HepG2 (cell line): ENCODE measurements at regions not wholly inside any gene's neighbourhood (a gene's known extent, or its start where the extent isn't known, plus 50 kb on each side); places are given as distances from the start of the nearest gene placed in this dataset.

Experiments used
- IRF2 ChIP-seq: IDR thresholded peaks from 2 replicates; pipeline ENCODE4 v1.6.1; 2018; ENCODE audit warnings: missing genetic modification reagents, missing compliant biosample characterization
- NR1H2 ChIP-seq: sonication (generic); formaldehyde crosslinking; IDR thresholded peaks from 2 replicates; pipeline ENCODE4 v1.8.1; 2022; ENCODE audit warnings: low read depth, missing genetic modification reagents, borderline replicate concordance
- SPEN ChIP-seq: sonication (generic); formaldehyde crosslinking; IDR thresholded peaks from 2 replicates; pipeline ENCODE4 v1.5.1; 2020; ENCODE audit warnings: low read depth, mild to moderate bottlenecking, missing genetic modification reagents
- SRSF1 ChIP-seq: fragments of 200-400 bp; formaldehyde crosslinking; optimal IDR thresholded peaks from 2 replicates; pipeline ENCODE3; 2017; ENCODE audit warnings: mild to moderate bottlenecking, low read depth, low read length, moderate library complexity
- TP53 ChIP-seq: sonication (generic); formaldehyde crosslinking; conservative IDR thresholded peaks from 2 replicates; pipeline ENCODE4 v1.4.0; 2020; ENCODE audit warnings: missing genetic modification reagents
- ZBTB21 ChIP-seq: sonication (generic); formaldehyde crosslinking; IDR thresholded peaks from 2 replicates; pipeline ENCODE4 v1.4.0; 2020; ENCODE audit warnings: missing genetic modification reagents
- ZNF331 ChIP-seq: sonication (generic); formaldehyde crosslinking; IDR thresholded peaks from 2 replicates; pipeline ENCODE4 v1.4.0; 2020; ENCODE audit warnings: missing genetic modification reagents
- TF ChIP-seq, protein P1 (sequence below): IDR thresholded peaks from 2 replicates; pipeline ENCODE4 v1.4.0; 2020; ENCODE audit warnings: mild to moderate bottlenecking, missing genetic modification reagents
- TF ChIP-seq, protein P2 (sequence below): sonication (generic); formaldehyde crosslinking; IDR thresholded peaks from 2 replicates; pipeline ENCODE4 v1.5.1; 2020; ENCODE audit warnings: missing genetic modification reagents, mild to moderate bottlenecking, borderline replicate concordance
- TF ChIP-seq, protein P3 (sequence below): sonication (generic); formaldehyde crosslinking; IDR thresholded peaks from 2 replicates; pipeline ENCODE4 v1.9.0; 2021; ENCODE audit warnings: missing genetic modification reagents, borderline replicate concordance
- TF ChIP-seq, protein P4 (sequence below): sonication (generic); formaldehyde crosslinking; IDR thresholded peaks from 2 replicates; pipeline ENCODE4 v1.4.0; 2020; ENCODE audit warnings: missing genetic modification reagents, borderline replicate concordance
- TF ChIP-seq, protein P5 (sequence below): sonication (generic); formaldehyde crosslinking; IDR thresholded peaks from 2 replicates; pipeline ENCODE4 v1.5.1; 2020; ENCODE audit warnings: mild to moderate bottlenecking, moderate library complexity, missing genetic modification reagents
- TF ChIP-seq, protein P6 (sequence below): sonication (generic); formaldehyde crosslinking; IDR thresholded peaks from 2 replicates; pipeline ENCODE4 v1.5.1; 2020; ENCODE audit warnings: mild to moderate bottlenecking, missing genetic modification reagents, moderate library complexity

DNA sequence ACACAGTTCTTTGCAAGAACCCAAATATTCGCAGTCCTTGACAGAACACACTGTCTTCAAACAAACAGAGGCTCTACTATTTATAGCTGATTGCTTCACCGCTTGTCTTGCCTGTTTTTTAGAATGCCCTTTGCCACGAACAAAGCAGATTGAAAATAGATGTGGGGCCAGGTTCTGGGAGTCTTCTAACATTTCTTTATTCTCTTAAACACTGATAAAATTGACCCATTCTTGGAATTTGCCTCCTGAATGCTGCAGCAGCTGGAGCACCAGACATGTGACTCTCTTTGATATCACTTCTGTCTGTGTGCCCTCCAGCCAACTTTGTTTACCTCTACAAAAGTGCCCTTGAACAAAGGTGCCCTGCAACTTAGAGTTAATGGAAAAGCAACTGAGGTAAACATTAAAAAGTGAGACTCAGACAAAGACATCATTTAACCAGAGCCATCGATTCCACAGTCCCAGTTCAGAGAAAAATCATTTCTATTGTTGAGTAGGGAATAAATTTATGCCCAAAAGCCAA lies 64.2 kb upstream of the SPP1 start (continued):
- TF ChIP-seq, protein P1, sequence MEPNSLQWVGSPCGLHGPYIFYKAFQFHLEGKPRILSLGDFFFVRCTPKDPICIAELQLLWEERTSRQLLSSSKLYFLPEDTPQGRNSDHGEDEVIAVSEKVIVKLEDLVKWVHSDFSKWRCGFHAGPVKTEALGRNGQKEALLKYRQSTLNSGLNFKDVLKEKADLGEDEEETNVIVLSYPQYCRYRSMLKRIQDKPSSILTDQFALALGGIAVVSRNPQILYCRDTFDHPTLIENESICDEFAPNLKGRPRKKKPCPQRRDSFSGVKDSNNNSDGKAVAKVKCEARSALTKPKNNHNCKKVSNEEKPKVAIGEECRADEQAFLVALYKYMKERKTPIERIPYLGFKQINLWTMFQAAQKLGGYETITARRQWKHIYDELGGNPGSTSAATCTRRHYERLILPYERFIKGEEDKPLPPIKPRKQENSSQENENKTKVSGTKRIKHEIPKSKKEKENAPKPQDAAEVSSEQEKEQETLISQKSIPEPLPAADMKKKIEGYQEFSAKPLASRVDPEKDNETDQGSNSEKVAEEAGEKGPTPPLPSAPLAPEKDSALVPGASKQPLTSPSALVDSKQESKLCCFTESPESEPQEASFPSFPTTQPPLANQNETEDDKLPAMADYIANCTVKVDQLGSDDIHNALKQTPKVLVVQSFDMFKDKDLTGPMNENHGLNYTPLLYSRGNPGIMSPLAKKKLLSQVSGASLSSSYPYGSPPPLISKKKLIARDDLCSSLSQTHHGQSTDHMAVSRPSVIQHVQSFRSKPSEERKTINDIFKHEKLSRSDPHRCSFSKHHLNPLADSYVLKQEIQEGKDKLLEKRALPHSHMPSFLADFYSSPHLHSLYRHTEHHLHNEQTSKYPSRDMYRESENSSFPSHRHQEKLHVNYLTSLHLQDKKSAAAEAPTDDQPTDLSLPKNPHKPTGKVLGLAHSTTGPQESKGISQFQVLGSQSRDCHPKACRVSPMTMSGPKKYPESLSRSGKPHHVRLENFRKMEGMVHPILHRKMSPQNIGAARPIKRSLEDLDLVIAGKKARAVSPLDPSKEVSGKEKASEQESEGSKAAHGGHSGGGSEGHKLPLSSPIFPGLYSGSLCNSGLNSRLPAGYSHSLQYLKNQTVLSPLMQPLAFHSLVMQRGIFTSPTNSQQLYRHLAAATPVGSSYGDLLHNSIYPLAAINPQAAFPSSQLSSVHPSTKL: peak; percentile 96
- TF ChIP-seq, protein P2, sequence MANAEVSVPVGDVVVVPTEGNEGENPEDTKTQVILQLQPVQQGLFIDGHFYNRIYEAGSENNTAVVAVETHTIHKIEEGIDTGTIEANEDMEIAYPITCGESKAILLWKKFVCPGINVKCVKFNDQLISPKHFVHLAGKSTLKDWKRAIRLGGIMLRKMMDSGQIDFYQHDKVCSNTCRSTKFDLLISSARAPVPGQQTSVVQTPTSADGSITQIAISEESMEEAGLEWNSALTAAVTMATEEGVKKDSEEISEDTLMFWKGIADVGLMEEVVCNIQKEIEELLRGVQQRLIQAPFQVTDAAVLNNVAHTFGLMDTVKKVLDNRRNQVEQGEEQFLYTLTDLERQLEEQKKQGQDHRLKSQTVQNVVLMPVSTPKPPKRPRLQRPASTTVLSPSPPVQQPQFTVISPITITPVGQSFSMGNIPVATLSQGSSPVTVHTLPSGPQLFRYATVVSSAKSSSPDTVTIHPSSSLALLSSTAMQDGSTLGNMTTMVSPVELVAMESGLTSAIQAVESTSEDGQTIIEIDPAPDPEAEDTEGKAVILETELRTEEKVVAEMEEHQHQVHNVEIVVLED (CRISPR knock-in tag): no peak
- no peak; the same call in 1 of the 2 replicates for TF ChIP-seq ZNF331 (CRISPR knock-in tag)
- TF ChIP-seq, protein P3, sequence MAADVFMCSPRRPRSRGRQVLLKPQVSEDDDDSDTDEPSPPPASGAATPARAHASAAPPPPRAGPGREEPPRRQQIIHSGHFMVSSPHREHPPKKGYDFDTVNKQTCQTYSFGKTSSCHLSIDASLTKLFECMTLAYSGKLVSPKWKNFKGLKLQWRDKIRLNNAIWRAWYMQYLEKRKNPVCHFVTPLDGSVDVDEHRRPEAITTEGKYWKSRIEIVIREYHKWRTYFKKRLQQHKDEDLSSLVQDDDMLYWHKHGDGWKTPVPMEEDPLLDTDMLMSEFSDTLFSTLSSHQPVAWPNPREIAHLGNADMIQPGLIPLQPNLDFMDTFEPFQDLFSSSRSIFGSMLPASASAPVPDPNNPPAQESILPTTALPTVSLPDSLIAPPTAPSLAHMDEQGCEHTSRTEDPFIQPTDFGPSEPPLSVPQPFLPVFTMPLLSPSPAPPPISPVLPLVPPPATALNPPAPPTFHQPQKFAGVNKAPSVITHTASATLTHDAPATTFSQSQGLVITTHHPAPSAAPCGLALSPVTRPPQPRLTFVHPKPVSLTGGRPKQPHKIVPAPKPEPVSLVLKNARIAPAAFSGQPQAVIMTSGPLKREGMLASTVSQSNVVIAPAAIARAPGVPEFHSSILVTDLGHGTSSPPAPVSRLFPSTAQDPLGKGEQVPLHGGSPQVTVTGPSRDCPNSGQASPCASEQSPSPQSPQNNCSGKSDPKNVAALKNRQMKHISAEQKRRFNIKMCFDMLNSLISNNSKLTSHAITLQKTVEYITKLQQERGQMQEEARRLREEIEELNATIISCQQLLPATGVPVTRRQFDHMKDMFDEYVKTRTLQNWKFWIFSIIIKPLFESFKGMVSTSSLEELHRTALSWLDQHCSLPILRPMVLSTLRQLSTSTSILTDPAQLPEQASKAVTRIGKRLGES: no peak; the same call in 1 of the 2 replicates
- no peak for TF ChIP-seq TP53 (CRISPR knock-in tag)
- no peak for TF ChIP-seq NR1H2 (CRISPR knock-in tag)
- TF ChIP-seq SRSF1: no peak
- peak; percentile 65 for TF ChIP-seq IRF2 (CRISPR knock-in tag)
- no peak for TF ChIP-seq ZBTB21 (CRISPR knock-in tag)
- TF ChIP-seq, protein P4, sequence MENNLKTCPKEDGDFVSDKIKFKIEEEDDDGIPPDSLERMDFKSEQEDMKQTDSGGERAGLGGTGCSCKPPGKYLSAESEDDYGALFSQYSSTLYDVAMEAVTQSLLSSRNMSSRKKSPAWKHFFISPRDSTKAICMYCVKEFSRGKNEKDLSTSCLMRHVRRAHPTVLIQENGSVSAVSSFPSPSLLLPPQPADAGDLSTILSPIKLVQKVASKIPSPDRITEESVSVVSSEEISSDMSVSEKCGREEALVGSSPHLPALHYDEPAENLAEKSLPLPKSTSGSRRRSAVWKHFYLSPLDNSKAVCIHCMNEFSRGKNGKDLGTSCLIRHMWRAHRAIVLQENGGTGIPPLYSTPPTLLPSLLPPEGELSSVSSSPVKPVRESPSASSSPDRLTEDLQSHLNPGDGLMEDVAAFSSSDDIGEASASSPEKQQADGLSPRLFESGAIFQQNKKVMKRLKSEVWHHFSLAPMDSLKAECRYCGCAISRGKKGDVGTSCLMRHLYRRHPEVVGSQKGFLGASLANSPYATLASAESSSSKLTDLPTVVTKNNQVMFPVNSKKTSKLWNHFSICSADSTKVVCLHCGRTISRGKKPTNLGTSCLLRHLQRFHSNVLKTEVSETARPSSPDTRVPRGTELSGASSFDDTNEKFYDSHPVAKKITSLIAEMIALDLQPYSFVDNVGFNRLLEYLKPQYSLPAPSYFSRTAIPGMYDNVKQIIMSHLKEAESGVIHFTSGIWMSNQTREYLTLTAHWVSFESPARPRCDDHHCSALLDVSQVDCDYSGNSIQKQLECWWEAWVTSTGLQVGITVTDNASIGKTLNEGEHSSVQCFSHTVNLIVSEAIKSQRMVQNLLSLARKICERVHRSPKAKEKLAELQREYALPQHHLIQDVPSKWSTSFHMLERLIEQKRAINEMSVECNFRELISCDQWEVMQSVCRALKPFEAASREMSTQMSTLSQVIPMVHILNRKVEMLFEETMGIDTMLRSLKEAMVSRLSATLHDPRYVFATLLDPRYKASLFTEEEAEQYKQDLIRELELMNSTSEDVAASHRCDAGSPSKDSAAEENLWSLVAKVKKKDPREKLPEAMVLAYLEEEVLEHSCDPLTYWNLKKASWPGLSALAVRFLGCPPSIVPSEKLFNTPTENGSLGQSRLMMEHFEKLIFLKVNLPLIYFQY: peak; percentile 53; the same call in 1 of the 2 replicates
- 0 out of 2 replicates have a peak, but pooled peaks have one; percentile 33 for TF ChIP-seq SPEN
- TF ChIP-seq, protein P5, sequence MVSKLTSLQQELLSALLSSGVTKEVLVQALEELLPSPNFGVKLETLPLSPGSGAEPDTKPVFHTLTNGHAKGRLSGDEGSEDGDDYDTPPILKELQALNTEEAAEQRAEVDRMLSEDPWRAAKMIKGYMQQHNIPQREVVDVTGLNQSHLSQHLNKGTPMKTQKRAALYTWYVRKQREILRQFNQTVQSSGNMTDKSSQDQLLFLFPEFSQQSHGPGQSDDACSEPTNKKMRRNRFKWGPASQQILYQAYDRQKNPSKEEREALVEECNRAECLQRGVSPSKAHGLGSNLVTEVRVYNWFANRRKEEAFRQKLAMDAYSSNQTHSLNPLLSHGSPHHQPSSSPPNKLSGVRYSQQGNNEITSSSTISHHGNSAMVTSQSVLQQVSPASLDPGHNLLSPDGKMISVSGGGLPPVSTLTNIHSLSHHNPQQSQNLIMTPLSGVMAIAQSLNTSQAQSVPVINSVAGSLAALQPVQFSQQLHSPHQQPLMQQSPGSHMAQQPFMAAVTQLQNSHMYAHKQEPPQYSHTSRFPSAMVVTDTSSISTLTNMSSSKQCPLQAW (CRISPR knock-in tag): peak; percentile 34; the same call in 1 of the 2 replicates
- TF ChIP-seq, protein P6, sequence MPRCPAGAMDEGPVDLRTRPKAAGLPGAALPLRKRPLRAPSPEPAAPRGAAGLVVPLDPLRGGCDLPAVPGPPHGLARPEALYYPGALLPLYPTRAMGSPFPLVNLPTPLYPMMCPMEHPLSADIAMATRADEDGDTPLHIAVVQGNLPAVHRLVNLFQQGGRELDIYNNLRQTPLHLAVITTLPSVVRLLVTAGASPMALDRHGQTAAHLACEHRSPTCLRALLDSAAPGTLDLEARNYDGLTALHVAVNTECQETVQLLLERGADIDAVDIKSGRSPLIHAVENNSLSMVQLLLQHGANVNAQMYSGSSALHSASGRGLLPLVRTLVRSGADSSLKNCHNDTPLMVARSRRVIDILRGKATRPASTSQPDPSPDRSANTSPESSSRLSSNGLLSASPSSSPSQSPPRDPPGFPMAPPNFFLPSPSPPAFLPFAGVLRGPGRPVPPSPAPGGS: no peak
